ENCODE measurements at regions not wholly inside any gene's neighbourhood (a gene's known extent, or its start where the extent isn't known, plus 50 kb on each side); places are given as distances from the start of the nearest gene placed in this dataset.
A peak's percentile ranks its signal among the peaks of the same experiment; 100 is the strongest.

DNA sequence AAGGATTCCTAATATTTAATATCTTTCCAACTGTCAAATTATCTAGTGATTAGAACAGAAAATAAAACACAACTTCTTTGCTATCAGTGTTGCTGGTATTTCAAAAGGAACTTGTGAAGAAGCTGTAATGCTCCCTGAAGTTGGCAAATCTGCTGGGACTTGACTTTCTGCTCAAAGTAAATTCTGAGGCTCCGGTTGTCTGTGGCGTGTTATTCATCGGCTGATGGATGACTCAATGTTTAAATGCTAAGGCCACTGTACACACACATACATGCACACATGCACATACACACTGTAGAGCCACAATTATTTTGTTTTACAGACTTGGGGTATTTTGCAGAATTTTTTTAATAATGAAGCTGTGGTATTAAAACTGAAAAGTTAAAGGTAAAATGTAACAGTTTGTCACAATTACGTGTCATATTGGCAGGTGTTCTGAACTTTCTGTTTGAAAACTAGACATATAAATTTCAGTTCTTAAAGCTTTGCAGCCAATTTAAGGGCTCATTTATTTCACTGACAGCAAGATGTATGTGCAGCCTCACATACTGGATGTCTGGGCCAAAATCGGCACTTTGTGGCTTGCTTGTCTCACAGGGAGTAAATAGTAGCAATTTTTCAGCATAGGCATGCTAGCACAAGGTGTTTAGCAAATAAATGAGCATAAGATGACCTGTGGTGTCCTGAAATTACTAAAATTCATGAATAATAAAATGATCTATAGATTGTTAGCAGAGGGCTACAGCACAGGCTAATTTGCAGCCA is 1691.7 kb upstream of the PCDH20 start:
- ChIA-PET CTCF (no interaction called here), POLR2A (ENCODE audit: low non-redundant PET) (no interaction called here)
- H3K27ac ChIP-seq: no peak overlapping the region
- DNase-seq (ENCODE audit: low spot score): peak; percentile 2
- TF ChIP-seq, protein P1, sequence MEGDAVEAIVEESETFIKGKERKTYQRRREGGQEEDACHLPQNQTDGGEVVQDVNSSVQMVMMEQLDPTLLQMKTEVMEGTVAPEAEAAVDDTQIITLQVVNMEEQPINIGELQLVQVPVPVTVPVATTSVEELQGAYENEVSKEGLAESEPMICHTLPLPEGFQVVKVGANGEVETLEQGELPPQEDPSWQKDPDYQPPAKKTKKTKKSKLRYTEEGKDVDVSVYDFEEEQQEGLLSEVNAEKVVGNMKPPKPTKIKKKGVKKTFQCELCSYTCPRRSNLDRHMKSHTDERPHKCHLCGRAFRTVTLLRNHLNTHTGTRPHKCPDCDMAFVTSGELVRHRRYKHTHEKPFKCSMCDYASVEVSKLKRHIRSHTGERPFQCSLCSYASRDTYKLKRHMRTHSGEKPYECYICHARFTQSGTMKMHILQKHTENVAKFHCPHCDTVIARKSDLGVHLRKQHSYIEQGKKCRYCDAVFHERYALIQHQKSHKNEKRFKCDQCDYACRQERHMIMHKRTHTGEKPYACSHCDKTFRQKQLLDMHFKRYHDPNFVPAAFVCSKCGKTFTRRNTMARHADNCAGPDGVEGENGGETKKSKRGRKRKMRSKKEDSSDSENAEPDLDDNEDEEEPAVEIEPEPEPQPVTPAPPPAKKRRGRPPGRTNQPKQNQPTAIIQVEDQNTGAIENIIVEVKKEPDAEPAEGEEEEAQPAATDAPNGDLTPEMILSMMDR (conservative IDR thresholded peaks at IDR 0.05; ENCODE audit: low read depth): no peak

DNA sequence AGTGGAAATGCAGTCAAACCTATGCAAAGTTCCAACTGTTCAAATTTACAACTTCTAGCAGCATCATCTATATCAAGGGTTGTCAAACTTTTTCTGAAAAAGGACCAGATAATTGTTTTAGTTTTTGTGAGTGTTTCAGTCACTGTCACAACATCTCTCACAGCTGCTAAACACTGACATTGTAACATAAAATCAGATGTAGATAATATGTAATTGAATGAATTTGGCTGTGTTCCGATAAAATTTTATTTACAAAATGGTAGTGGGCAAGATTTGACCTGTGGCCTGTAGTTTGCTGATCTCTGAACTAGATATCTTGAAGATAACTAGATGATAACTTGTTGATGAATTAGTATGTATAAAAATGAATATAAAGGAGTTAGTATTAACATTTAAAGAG is 1679.1 kb upstream of the PCDH20 start:
- no peak for DNase-seq (ENCODE audit: low spot score)
- TF ChIP-seq, protein P1 (conservative IDR thresholded peaks at IDR 0.05; ENCODE audit: low read depth): no peak
- POLR2A ChIA-PET (ENCODE audit: low non-redundant PET): no interaction called here
- no peak overlapping the region for H3K27ac ChIP-seq
- CTCF ChIA-PET: no interaction called here

DNA sequence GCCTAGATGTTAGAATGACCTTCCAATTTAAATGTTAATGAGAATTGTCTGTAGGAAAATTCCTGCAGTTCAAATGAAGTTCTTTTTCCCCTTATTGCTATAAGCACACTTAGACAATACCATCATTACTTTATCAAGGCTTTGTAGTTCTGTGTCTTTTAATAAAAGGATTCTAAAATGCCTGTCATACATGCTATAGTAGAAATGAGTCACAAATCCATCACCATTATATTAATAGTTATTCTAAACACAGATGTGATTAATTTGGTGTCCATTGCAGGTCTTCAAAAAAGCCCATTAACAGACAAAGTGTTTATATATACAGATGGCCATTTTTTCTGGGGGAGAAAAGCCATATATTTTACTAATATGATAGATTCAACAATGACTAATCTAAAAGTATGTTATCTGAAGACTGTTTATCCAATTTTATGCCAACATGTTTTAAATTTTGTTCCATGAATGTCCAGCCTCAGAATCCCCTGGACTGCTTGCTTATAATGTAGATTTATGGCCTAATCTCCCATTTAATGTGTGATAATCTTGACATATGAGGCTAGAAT is 1678.3 kb upstream of the PCDH20 start:
- DNase-seq (ENCODE audit: low spot score): no peak
- ChIA-PET POLR2A (ENCODE audit: low non-redundant PET) (no interaction called here), CTCF (no interaction called here)
- TF ChIP-seq, protein P1 (conservative IDR thresholded peaks at IDR 0.05; ENCODE audit: low read depth): no peak
- no peak overlapping the region for H3K27ac ChIP-seq

DNA sequence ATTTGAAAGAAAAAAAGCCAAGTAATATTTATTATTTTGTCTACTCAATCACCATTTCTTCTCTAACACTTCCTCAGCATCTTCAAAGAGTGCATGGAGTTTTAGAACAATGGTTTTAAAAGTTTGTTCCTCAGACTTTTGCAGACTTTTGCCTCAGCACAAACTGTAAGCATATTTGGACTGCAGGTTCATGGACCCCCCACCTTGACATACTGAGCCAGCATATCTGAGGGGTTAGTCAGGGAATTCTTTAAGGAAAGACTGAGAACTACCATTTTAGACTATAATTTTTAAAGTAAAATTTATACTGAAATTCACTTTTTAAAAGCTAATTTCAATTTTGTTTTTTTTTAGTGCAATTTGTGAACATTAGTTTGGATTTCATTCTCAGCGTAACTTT is 1676.8 kb upstream of the PCDH20 start:
- ChIA-PET CTCF (no interaction called here), POLR2A (ENCODE audit: low non-redundant PET) (no interaction called here)
- no peak overlapping the region for H3K27ac ChIP-seq
- TF ChIP-seq, protein P1 (conservative IDR thresholded peaks at IDR 0.05; ENCODE audit: low read depth): no peak
- no peak for DNase-seq (ENCODE audit: low spot score)

DNA sequence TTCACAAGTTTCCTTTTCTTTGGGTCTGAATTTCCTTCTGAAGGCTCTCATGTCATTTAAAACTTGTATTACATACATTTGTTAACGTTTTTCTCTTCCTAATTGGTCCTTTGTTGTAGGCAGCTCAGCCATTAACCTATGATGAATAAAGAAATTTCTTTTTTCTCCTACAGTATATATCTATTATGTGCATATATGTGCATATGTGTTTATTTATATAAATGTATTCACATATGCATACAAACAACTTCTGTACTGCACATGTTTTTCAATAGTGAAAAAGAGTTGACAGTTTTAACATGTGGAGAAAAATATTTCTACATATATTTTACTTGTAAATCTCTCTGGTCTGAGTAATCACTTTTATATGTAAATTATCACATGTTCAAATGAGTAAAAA is 1674.9 kb upstream of the PCDH20 start:
- no peak for DNase-seq (ENCODE audit: low spot score)
- no peak overlapping the region for H3K27ac ChIP-seq
- TF ChIP-seq, protein P1 (conservative IDR thresholded peaks at IDR 0.05; ENCODE audit: low read depth): no peak
- CTCF ChIA-PET: no interaction called here
- POLR2A ChIA-PET (ENCODE audit: low non-redundant PET): no interaction called here

DNA sequence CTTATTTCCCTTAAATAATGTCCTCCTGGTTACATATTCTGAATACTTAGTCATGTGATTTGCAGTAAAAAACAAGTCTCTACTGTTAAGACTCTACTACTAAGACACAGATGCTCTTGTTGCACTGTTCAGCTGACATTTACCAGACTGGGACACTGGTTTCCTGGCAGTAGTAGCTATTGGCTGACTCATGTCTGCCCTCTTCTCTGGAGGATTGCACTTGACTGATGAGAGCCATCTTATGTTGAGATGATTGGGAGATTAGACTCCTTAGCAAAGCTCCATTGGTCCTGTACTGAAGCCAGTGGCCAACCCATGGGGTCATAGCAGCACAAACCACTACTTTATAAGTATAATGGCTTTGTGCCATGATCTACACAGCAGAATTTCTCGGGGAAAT is 1672.6 kb upstream of the PCDH20 start:
- TF ChIP-seq, protein P1 (conservative IDR thresholded peaks at IDR 0.05; ENCODE audit: low read depth): no peak
- no peak for DNase-seq (ENCODE audit: low spot score)
- ChIA-PET POLR2A (ENCODE audit: low non-redundant PET) (no interaction called here), CTCF (no interaction called here)
- H3K27ac ChIP-seq: no peak overlapping the region
